H9 (cell line): ENCODE measurements at regions not wholly inside any gene's neighbourhood (a gene's known extent, or its start where the extent isn't known, plus 50 kb on each side); places are given as distances from the start of the nearest gene placed in this dataset.

Source experiments
- DNase-seq: peaks from one replicate; pipeline ENCODE4 v3.0.0-alpha.2; 2017
- H2AFZ ChIP-seq: one replicate; pipeline ENCODE4 v1.6.1; 2013; ENCODE audit warnings: mild to moderate bottlenecking, low read length, control low read depth, moderate library complexity
- H2AK5ac ChIP-seq: 2 replicates; pipeline ENCODE4 v1.6.1; 2013; ENCODE audit warnings: low read length, control low read depth, mixed read lengths; ENCODE audit not compliant: insufficient read length
- H2BK120ac ChIP-seq: one replicate; pipeline ENCODE4 v1.6.1; 2013; ENCODE audit warnings: low read depth, mild to moderate bottlenecking, low read length, control low read depth, inconsistent platforms; ENCODE audit not compliant: poor library complexity, severe bottlenecking
- H2BK12ac ChIP-seq: 2 replicates; pipeline ENCODE4 v1.6.1; 2013; ENCODE audit warnings: low read length, control low read depth, mixed read lengths, low read depth; ENCODE audit not compliant: insufficient read length
- H2BK15ac ChIP-seq: 2 replicates; pipeline ENCODE4 v1.6.1; 2013; ENCODE audit warnings: low read depth, low read length, control low read depth
- H2BK20ac ChIP-seq: one replicate; pipeline ENCODE4 v1.6.1; 2013; ENCODE audit warnings: low read depth, mild to moderate bottlenecking, low read length, control low read depth, inconsistent platforms; ENCODE audit not compliant: poor library complexity, severe bottlenecking
- H2BK5ac ChIP-seq: 2 replicates; pipeline ENCODE4 v1.6.1; 2013; ENCODE audit warnings: low read length, control low read depth, mixed read lengths; ENCODE audit not compliant: insufficient read length
- H3K14ac ChIP-seq: 2 replicates; pipeline ENCODE4 v1.6.1; 2013; ENCODE audit warnings: low read length, control low read depth; ENCODE audit not compliant: insufficient read depth
- H3K18ac ChIP-seq: 2 replicates; pipeline ENCODE4 v1.6.1; 2013; ENCODE audit warnings: low read depth, mild to moderate bottlenecking, mixed read lengths, low read length, control low read depth; ENCODE audit not compliant: insufficient read length
- H3K23ac ChIP-seq: 2 replicates; pipeline ENCODE4 v1.6.1; 2013; ENCODE audit warnings: low read length, control low read depth, mixed read lengths, low read depth; ENCODE audit not compliant: insufficient read length
- H3K23me2 ChIP-seq: 2 replicates; pipeline ENCODE4 v1.6.1; 2013; ENCODE audit warnings: low read depth, mild to moderate bottlenecking, mixed read lengths, low read length, control low read depth; ENCODE audit not compliant: insufficient read length, poor library complexity, severe bottlenecking
- H3K27ac ChIP-seq: 2 replicates; pipeline ENCODE4 v1.5.1; 2013; ENCODE audit warnings: low read length, control low read depth, mixed read lengths, low read depth; ENCODE audit not compliant: insufficient read length
- H3K27me3 ChIP-seq: 2 replicates; pipeline ENCODE4 v1.6.1; 2013; ENCODE audit warnings: low read length, control low read depth, inconsistent platforms; ENCODE audit not compliant: insufficient read depth
- H3K4ac ChIP-seq: 2 replicates; pipeline ENCODE4 v1.6.1; 2013; ENCODE audit warnings: low read depth, mild to moderate bottlenecking, control low read depth, inconsistent platforms, low read length, moderate library complexity
- H3K4me1 ChIP-seq: 2 replicates; pipeline ENCODE4 v1.6.1; 2013; ENCODE audit warnings: low read length, control low read depth, inconsistent platforms; ENCODE audit not compliant: insufficient read depth
- H3K4me2 ChIP-seq: 2 replicates; pipeline ENCODE4 v1.6.1; 2013; ENCODE audit warnings: low read length, control low read depth, mixed read lengths; ENCODE audit not compliant: insufficient read length, insufficient read depth
- H3K56ac ChIP-seq: 2 replicates; pipeline ENCODE4 v1.6.1; 2013; ENCODE audit warnings: low read depth, mild to moderate bottlenecking, mixed read lengths, low read length, control low read depth; ENCODE audit not compliant: insufficient read length
- H3K79me1 ChIP-seq: 2 replicates; pipeline ENCODE4 v1.6.1; 2013; ENCODE audit warnings: low read depth, mild to moderate bottlenecking, moderate library complexity, low read length, control low read depth, inconsistent platforms; ENCODE audit not compliant: insufficient read depth, poor library complexity, severe bottlenecking
- H3K79me2 ChIP-seq: 2 replicates; pipeline ENCODE4 v1.6.1; 2013; ENCODE audit warnings: low read length, control low read depth, inconsistent platforms; ENCODE audit not compliant: insufficient read depth
- H3K9ac ChIP-seq: 2 replicates; pipeline ENCODE4 v1.6.1; 2013; ENCODE audit warnings: low read length, control low read depth, mixed read lengths; ENCODE audit not compliant: insufficient read length; ENCODE audit errors: extremely low read depth
- H3K9me3 ChIP-seq: one replicate; pipeline ENCODE4 v1.6.1; 2013; ENCODE audit warnings: low read depth, low read length, inconsistent platforms; ENCODE audit not compliant: control insufficient read depth
- H3T11ph ChIP-seq: one replicate; pipeline ENCODE4 v1.6.1; 2013; ENCODE audit warnings: mild to moderate bottlenecking, low read length, control low read depth, inconsistent platforms
- H4K20me1 ChIP-seq: one replicate; pipeline ENCODE4 v1.6.1; 2013; ENCODE audit not compliant: control insufficient read depth, insufficient read length, insufficient read depth
- H4K5ac ChIP-seq: 2 replicates; pipeline ENCODE4 v1.6.1; 2013; ENCODE audit warnings: low read depth, mild to moderate bottlenecking, mixed read lengths, low read length, control low read depth; ENCODE audit not compliant: insufficient read length
- H4K8ac ChIP-seq: replicated peaks from 2 replicates; pipeline ENCODE4 v1.6.1; 2013; ENCODE audit warnings: low read length, control low read depth, mixed read lengths, low read depth; ENCODE audit not compliant: insufficient read length
- H4K91ac ChIP-seq: 2 replicates; pipeline ENCODE4 v1.6.1; 2013; ENCODE audit warnings: low read depth, mild to moderate bottlenecking, moderate library complexity, mixed read lengths, low read length, control low read depth; ENCODE audit not compliant: insufficient read length
- H3K27ac Mint-ChIP-seq, 3 experiments: 2 replicates in 2 of 3; 3 replicates in 1 of 3; pipeline ENCODE4 v1.8.0; 2020 to 2021; ENCODE audit warnings: mixed read lengths in 3 of 3, mild to moderate bottlenecking in 1 of 3, moderate library complexity in 1 of 3
- H3K27me3 Mint-ChIP-seq: 2 replicates; pipeline ENCODE4 v1.8.0; 2021; ENCODE audit warnings: low read depth, mild to moderate bottlenecking, moderate library complexity, mixed read lengths
- H3K36me3 Mint-ChIP-seq, 3 experiments: 2 replicates in 2 of 3; 3 replicates in 1 of 3; pipeline ENCODE4 v1.8.0; 2020 to 2021; ENCODE audit warnings: low read depth in 3 of 3, mixed read lengths in 3 of 3; ENCODE audit not compliant: insufficient read depth in 1 of 3
- H3K4me1 Mint-ChIP-seq, 2 experiments: 2 replicates each; pipeline ENCODE4 v1.8.0; 2020; ENCODE audit warnings: mixed read lengths in 2 of 2
- H3K4me3 Mint-ChIP-seq, 2 experiments: 2 replicates in 1 of 2; 3 replicates in 1 of 2; pipeline ENCODE4 v1.8.0; 2020 to 2021; ENCODE audit warnings: mild to moderate bottlenecking in 2 of 2, mixed read lengths in 2 of 2, moderate library complexity in 1 of 2
- H3K9me3 Mint-ChIP-seq, 2 experiments: 2 replicates in 1 of 2; 3 replicates in 1 of 2; pipeline ENCODE4 v1.8.0; 2020; ENCODE audit warnings: mild to moderate bottlenecking in 2 of 2, mixed read lengths in 2 of 2, moderate library complexity in 1 of 2
- WGBS: extraction: QIAGEN DNeasy Blood & Tissue Kit; methylation state at CpG from one replicate; pipeline ENCODE4 v1.1.7; 2013; ENCODE audit warnings: missing lambda C conversion rate, low lambda C conversion rate, mixed read lengths; ENCODE audit not compliant: insufficient read length; ENCODE audit errors: extremely low coverage; 5-methylcytosine and 5-hydroxymethylcytosine counted together
- TF ChIP-seq, protein P1 (sequence below): fragments of 200-600 bp; sonication (generic); conservative IDR thresholded peaks from 3 replicates; pipeline ENCODE4 v1.8.0; 2021; ENCODE audit warnings: antibody characterized with exemption, mild to moderate bottlenecking

- no peak overlapping the region for H2AFZ ChIP-seq
- no peak overlapping the region for H3K18ac ChIP-seq
- H2BK12ac ChIP-seq = no peak overlapping the region
- H3K56ac ChIP-seq = no peak overlapping the region
- no peak overlapping the region for H3K9ac ChIP-seq
- H3K79me2 ChIP-seq = no peaks in the 10 kb centered on the region
- H3K27me3 Mint-ChIP-seq = peaks cover 9% of the 10 kb centered on the region
- H2BK20ac ChIP-seq = no peak overlapping the region
- no peaks in the 10 kb centered on the region for H3K4me1 ChIP-seq
- peaks cover 33 to 44% (median 36%) of the 10 kb centered on the region in 3 experiments; a peak in 6 of 7 replicates for H3K36me3 Mint-ChIP-seq
- H3K14ac ChIP-seq = no peak overlapping the region
- no peak overlapping the region for H2AK5ac ChIP-seq
- H3K9me3 ChIP-seq = peaks cover 88% of the 10 kb centered on the region
- H3K4me2 ChIP-seq = no peak overlapping the region
- H3K9me3 Mint-ChIP-seq = peaks cover 24 to 48% of the 10 kb centered on the region in 2 experiments
- TF ChIP-seq, protein P1, sequence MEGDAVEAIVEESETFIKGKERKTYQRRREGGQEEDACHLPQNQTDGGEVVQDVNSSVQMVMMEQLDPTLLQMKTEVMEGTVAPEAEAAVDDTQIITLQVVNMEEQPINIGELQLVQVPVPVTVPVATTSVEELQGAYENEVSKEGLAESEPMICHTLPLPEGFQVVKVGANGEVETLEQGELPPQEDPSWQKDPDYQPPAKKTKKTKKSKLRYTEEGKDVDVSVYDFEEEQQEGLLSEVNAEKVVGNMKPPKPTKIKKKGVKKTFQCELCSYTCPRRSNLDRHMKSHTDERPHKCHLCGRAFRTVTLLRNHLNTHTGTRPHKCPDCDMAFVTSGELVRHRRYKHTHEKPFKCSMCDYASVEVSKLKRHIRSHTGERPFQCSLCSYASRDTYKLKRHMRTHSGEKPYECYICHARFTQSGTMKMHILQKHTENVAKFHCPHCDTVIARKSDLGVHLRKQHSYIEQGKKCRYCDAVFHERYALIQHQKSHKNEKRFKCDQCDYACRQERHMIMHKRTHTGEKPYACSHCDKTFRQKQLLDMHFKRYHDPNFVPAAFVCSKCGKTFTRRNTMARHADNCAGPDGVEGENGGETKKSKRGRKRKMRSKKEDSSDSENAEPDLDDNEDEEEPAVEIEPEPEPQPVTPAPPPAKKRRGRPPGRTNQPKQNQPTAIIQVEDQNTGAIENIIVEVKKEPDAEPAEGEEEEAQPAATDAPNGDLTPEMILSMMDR = no peak
- H3K4me3 Mint-ChIP-seq = no peak overlapping the region
- no peak overlapping the region for H3K27ac Mint-ChIP-seq
- H3K23me2 ChIP-seq = no peaks in the 10 kb centered on the region
- H4K20me1 ChIP-seq = no peaks in the 10 kb centered on the region
- no peak overlapping the region for H3K4ac ChIP-seq
- DNase-seq = no peak
- H2BK5ac ChIP-seq = no peak overlapping the region
- H4K91ac ChIP-seq = no peak overlapping the region
- no peak overlapping the region for H2BK120ac ChIP-seq
- no peak overlapping the region for H4K8ac ChIP-seq
- no CpG with 5 or more reads among the region's 7 CpGs for WGBS
- no peak overlapping the region for H3K23ac ChIP-seq
- H3K79me1 ChIP-seq = no peaks in the 10 kb centered on the region
- H3T11ph ChIP-seq = no peak overlapping the region
- peaks cover 2% of the 10 kb centered on the region; the same call in 1 of the 2 replicates for H3K27me3 ChIP-seq
- H2BK15ac ChIP-seq = no peak overlapping the region
- no peak overlapping the region for H4K5ac ChIP-seq
- no peak overlapping the region for H3K27ac ChIP-seq
- H3K4me1 Mint-ChIP-seq = no peaks in the 10 kb centered on the region
Measured at GRCh38 chr15:22259881-22260421, 179.6 kb downstream of the OR4M2 start.
